A673 (cell line): ENCODE measurements at regions not wholly inside any gene's neighbourhood (a gene's known extent, or its start where the extent isn't known, plus 50 kb on each side); places are given as distances from the start of the nearest gene placed in this dataset.

ENCODE experiments used
- BruUV-seq: library from RNA; stranded (reverse); fragments of 400-500 nt; replicated peaks from 2 replicates; lab custom pipeline; 2021; lab: Mats Ljungman, UMichigan
- CTCF ChIA-PET: fragments of 300-600 bp; sonication (Branson Sonifier 250); formaldehyde crosslinking; loops from one replicate; lab custom pipeline; 2022; ENCODE audit warnings: antibody characterized with exemption; lab: Charles Lee
- POLR2A ChIA-PET: fragments of 300-600 bp; sonication (Branson Sonifier 250); formaldehyde crosslinking; loops from one replicate; lab custom pipeline; 2022; ENCODE audit warnings: antibody characterized with exemption; ENCODE audit not compliant: low non-redundant PET; lab: Charles Lee
- DNase-seq: peaks from one replicate; pipeline ENCODE4 v3.0.0-alpha.2; 2015; ENCODE audit warnings: low spot score
- H3K27ac ChIP-seq: fragments of 200-600 bp; sonication (generic); 2 replicates; pipeline ENCODE4 v1.5.1; 2016; ENCODE audit warnings: mixed run types, low read depth, mild to moderate bottlenecking, mixed read lengths, antibody characterized with exemption, low read length; ENCODE audit not compliant: poor library complexity, severe bottlenecking
- H3K27me3 ChIP-seq: fragments of 200-600 bp; sonication (generic); replicated peaks from 2 replicates; pipeline ENCODE4 v1.6.1; 2017; ENCODE audit warnings: mixed run types, low read depth, mild to moderate bottlenecking, mixed read lengths, antibody characterized with exemption, low read length; ENCODE audit not compliant: insufficient read depth, poor library complexity
- H3K36me3 ChIP-seq: fragments of 200-600 bp; sonication (generic); 2 replicates; pipeline ENCODE4 v1.6.1; 2016; ENCODE audit warnings: mixed run types, mild to moderate bottlenecking, mixed read lengths, antibody characterized with exemption, low read length; ENCODE audit not compliant: insufficient read depth, poor library complexity, severe bottlenecking
- H3K4me1 ChIP-seq: fragments of 200-600 bp; sonication (generic); 2 replicates; pipeline ENCODE4 v1.6.1; 2017; ENCODE audit warnings: mixed run types, mild to moderate bottlenecking, mixed read lengths, antibody characterized with exemption, low read length; ENCODE audit not compliant: insufficient read depth, poor library complexity, severe bottlenecking
- H3K4me3 ChIP-seq: fragments of 200-600 bp; sonication (generic); 2 replicates; pipeline ENCODE4 v1.5.1; 2016; ENCODE audit warnings: low read depth, mixed run types, mild to moderate bottlenecking, mixed read lengths, low read length; ENCODE audit not compliant: poor library complexity, severe bottlenecking
- H3K9me3 ChIP-seq: fragments of 200-600 bp; sonication (generic); 2 replicates; pipeline ENCODE4 v1.6.1; 2016; ENCODE audit warnings: mixed run types, low read depth, mild to moderate bottlenecking, mixed read lengths, antibody characterized with exemption, low read length; ENCODE audit not compliant: poor library complexity, severe bottlenecking
- EZH2 ChIP-seq: fragments of 200-600 bp; sonication (generic); IDR thresholded peaks from 2 replicates; pipeline ENCODE4 v1.6.1; 2017; ENCODE audit warnings: borderline replicate concordance, low read depth, mild to moderate bottlenecking, mixed read lengths, antibody characterized with exemption, low read length; ENCODE audit not compliant: poor library complexity, severe bottlenecking
- intact Hi-C: fragments of 100-400 bp; cut with micrococcal nuclease; formaldehyde crosslinking; loops from one replicate; pipeline ENCODE4 v1.10.0; 2022; ENCODE audit not compliant: unreplicated experiment
- TF ChIP-seq, protein P1 (sequence below): fragments of 300-800, 200-600 bp; sonication (generic); conservative IDR thresholded peaks from 2 replicates; pipeline ENCODE4 v1.5.1; 2017; ENCODE audit warnings: low read depth, mild to moderate bottlenecking, antibody characterized with exemption, low read length, moderate library complexity, mixed read lengths

DNA sequence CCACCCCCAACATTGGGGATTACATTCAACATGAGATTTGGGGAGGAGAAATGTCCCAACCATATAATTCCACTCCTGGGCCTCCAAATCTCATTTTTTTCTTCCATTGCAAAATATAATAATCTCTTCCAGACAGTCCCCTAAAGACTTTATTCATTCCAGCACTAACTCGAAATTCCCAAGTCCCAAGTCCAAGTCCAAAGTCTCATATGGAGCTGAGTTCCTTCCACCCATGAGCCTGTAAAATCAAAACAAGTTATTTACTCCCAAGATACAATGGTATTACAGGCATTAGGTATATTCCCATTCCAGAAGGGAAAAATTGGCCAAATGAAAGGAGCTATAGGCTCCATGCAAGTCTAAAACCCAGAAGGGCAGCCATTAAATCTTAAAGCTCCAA, 56.7 kb downstream of the P2RY1 start:
- no peaks in the 10 kb centered on the region for H3K27me3 ChIP-seq
- no peaks in the 10 kb centered on the region for H3K36me3 ChIP-seq
- TF ChIP-seq EZH2: no peak
- TF ChIP-seq, protein P1, sequence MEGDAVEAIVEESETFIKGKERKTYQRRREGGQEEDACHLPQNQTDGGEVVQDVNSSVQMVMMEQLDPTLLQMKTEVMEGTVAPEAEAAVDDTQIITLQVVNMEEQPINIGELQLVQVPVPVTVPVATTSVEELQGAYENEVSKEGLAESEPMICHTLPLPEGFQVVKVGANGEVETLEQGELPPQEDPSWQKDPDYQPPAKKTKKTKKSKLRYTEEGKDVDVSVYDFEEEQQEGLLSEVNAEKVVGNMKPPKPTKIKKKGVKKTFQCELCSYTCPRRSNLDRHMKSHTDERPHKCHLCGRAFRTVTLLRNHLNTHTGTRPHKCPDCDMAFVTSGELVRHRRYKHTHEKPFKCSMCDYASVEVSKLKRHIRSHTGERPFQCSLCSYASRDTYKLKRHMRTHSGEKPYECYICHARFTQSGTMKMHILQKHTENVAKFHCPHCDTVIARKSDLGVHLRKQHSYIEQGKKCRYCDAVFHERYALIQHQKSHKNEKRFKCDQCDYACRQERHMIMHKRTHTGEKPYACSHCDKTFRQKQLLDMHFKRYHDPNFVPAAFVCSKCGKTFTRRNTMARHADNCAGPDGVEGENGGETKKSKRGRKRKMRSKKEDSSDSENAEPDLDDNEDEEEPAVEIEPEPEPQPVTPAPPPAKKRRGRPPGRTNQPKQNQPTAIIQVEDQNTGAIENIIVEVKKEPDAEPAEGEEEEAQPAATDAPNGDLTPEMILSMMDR: no peak
- CTCF ChIA-PET: no interaction called here
- no peaks in the 10 kb centered on the region for H3K9me3 ChIP-seq
- BruUV-seq: no TSS peak
- no peak overlapping the region for H3K4me3 ChIP-seq
- no peak for DNase-seq
- H3K4me1 ChIP-seq: peaks cover 8% of the 10 kb centered on the region
- intact Hi-C loops: no loop called here
- POLR2A ChIA-PET: no interaction called here
- H3K27ac ChIP-seq: no peak overlapping the region

DNA sequence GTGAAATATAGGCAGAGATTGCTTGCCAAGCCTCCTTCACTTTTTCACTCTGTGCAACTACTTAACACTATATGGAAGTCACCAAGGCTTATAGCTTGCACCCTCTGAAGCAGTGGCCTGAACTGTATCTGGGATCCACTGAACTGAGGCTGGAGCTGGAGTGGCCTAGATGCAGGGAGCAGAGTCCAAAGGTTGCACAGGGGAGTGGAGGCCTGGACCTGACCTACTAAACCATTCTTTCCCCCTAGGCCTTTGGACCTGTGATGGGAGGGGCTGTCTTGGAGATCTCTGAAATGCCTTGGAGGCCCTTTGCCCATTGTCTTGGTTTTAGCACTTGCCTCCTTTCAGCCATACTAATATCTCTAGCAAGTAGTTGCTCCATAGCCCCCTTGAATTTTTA, 57.5 kb downstream of the P2RY1 start:
- intact Hi-C loops: no loop called here
- DNase-seq: no peak

DNA sequence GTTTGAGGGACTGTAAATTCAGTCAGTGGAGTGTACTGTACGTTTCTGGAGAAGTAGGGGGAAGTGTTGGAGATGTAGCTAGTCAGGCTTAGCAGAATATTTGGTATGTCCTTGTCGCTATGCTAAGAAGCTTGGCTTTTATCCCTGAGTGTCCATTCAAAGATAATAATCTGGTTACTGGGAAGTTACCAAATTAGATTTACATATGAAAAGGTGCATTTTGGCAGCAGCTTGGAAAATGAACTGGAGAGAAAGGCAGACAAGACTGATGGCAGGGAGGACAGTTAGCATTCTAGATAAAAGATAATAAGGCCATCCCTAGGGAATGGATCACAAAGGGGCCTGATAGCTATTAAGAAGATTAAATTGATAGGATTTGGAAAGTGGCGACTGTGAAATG, 58.7 kb downstream of the P2RY1 start:
- CTCF ChIA-PET: no interaction called here

More for the DNA sequence above, 57.5 kb downstream of the P2RY1 start:
- peaks cover 8% of the 10 kb centered on the region for H3K4me1 ChIP-seq
- H3K27me3 ChIP-seq: no peaks in the 10 kb centered on the region
- no peak overlapping the region for H3K4me3 ChIP-seq
- no TSS peak for BruUV-seq
- no peaks in the 10 kb centered on the region for H3K9me3 ChIP-seq
- ChIA-PET CTCF (no interaction called here), POLR2A (no interaction called here)
- TF ChIP-seq, protein P1: no peak
- no peak for TF ChIP-seq EZH2
- no peak overlapping the region for H3K27ac ChIP-seq
- H3K36me3 ChIP-seq: no peaks in the 10 kb centered on the region

More for the DNA sequence above, 58.7 kb downstream of the P2RY1 start:
- peaks cover 8% of the 10 kb centered on the region for H3K4me1 ChIP-seq
- POLR2A ChIA-PET: no interaction called here
- no peaks in the 10 kb centered on the region for H3K36me3 ChIP-seq
- H3K27me3 ChIP-seq: no peaks in the 10 kb centered on the region
- no peak overlapping the region for H3K27ac ChIP-seq
- peak; percentile 89 for DNase-seq
- intact Hi-C loops: no loop called here
- TF ChIP-seq, protein P1: no peak
- no peak for TF ChIP-seq EZH2
- H3K4me3 ChIP-seq: no peak overlapping the region
- no peaks in the 10 kb centered on the region for H3K9me3 ChIP-seq
- no TSS peak for BruUV-seq
